Keratinocyte (primary cell): ENCODE measurements at regions not wholly inside any gene's neighbourhood (a gene's known extent, or its start where the extent isn't known, plus 50 kb on each side); places are given as distances from the start of the nearest gene placed in this dataset.

ENCODE experiments used
- DNase-seq: peaks from one replicate; pipeline ENCODE4 v3.0.0-alpha.2; 2011; ENCODE audit warnings: low read depth, missing footprints, low spot score
- FAIRE-seq: peaks from 2 replicates; lab custom pipeline; 2011; peaks lifted over from hg19 to GRCh38; lab: Jason Lieb, UNC
- H2AFZ ChIP-seq: 2 replicates; pipeline ENCODE4 v1.6.0; 2012; ENCODE audit warnings: low read length, control low read depth, inconsistent platforms; ENCODE audit not compliant: control insufficient read depth
- H3K27ac ChIP-seq: 2 replicates; pipeline ENCODE4 v1.5.1; 2011; ENCODE audit warnings: low read length; ENCODE audit not compliant: control insufficient read depth, insufficient read depth
- H3K27me3 ChIP-seq: 3 replicates; pipeline ENCODE4 v1.6.0; 2011; ENCODE audit warnings: low read length; ENCODE audit not compliant: control insufficient read depth, insufficient read depth; ENCODE audit errors: extremely low read depth
- H3K36me3 ChIP-seq, 2 experiments: 2 replicates in 1 of 2; 3 replicates in 1 of 2; pipeline ENCODE4 v1.5.1; 2011; ENCODE audit warnings: low read length in 2 of 2, mild to moderate bottlenecking in 1 of 2; ENCODE audit not compliant: control insufficient read depth in 2 of 2, insufficient read depth in 2 of 2; ENCODE audit errors: extremely low read depth in 1 of 2
- H3K4me1 ChIP-seq: 3 replicates; pipeline ENCODE4 v1.5.1; 2011; ENCODE audit warnings: low read length; ENCODE audit not compliant: control insufficient read depth, insufficient read depth; ENCODE audit errors: extremely low read depth
- H3K4me2 ChIP-seq: 3 replicates; pipeline ENCODE4 v1.6.0; 2011; ENCODE audit warnings: low read depth, low read length; ENCODE audit not compliant: control insufficient read depth, insufficient read depth; ENCODE audit errors: extremely low read depth
- H3K4me3 ChIP-seq, 3 experiments: fragments of 200-600 bp in 1 of 3; sonication (generic) in 1 of 3; 2 replicates in 2 of 3; 3 replicates in 1 of 3; pipeline ENCODE4 v1.5.1; 2011 to 2016; ENCODE audit warnings: low read length in 3 of 3, mild to moderate bottlenecking in 3 of 3, control low read depth in 2 of 3, inconsistent platforms in 1 of 3, low read depth in 1 of 3, mixed read lengths in 1 of 3, mixed run types in 1 of 3, moderate library complexity in 1 of 3; ENCODE audit not compliant: control insufficient read depth in 2 of 3, insufficient read depth in 2 of 3; ENCODE audit errors: extremely low read depth in 1 of 3
- H3K79me2 ChIP-seq: 2 replicates; pipeline ENCODE4 v1.6.0; 2012; ENCODE audit warnings: low read length; ENCODE audit not compliant: control insufficient read depth, insufficient read depth
- H3K9ac ChIP-seq: 3 replicates; pipeline ENCODE4 v1.6.0; 2011; ENCODE audit warnings: low read length; ENCODE audit not compliant: control insufficient read depth, insufficient read depth; ENCODE audit errors: extremely low read depth
- H3K9me1 ChIP-seq: 3 replicates; pipeline ENCODE4 v1.6.0; 2011; ENCODE audit warnings: low read length; ENCODE audit not compliant: control insufficient read depth, insufficient read depth; ENCODE audit errors: extremely low read depth
- H3K9me3 ChIP-seq: 2 replicates; pipeline ENCODE4 v1.5.1; 2012; ENCODE audit warnings: low read depth, low read length; ENCODE audit not compliant: control insufficient read depth
- H4K20me1 ChIP-seq: 3 replicates; pipeline ENCODE4 v1.6.0; 2011; ENCODE audit warnings: low read length; ENCODE audit not compliant: control insufficient read depth, insufficient read depth; ENCODE audit errors: extremely low read depth
- EZH2 ChIP-seq: IDR thresholded peaks from one replicate; pipeline ENCODE4 v1.6.1; 2012; ENCODE audit warnings: inconsistent platforms, mild to moderate bottlenecking, low read length, moderate library complexity
- dilution Hi-C: fragments of 300-500 bp; cut with MboI; formaldehyde crosslinking; loops from one replicate; pipeline ENCODE4 v1.7.0; 2020; ENCODE audit warnings: low sequenced_read_pairs; ENCODE audit not compliant: extremely low pct_ligation_motif_present
- TF ChIP-seq, protein P1 (sequence below), 3 experiments: IDR thresholded peaks in 1 of 3; conservative IDR thresholded peaks in 1 of 3; optimal IDR thresholded peaks in 1 of 3; 2 replicates in 2 of 3; 3 replicates in 1 of 3; pipeline versions ENCODE3 to v1.5.1; 2011; ENCODE audit warnings: low read length in 3 of 3, mild to moderate bottlenecking in 3 of 3, moderate library complexity in 2 of 3, control low read depth in 1 of 3, inconsistent platforms in 1 of 3; ENCODE audit not compliant: insufficient read depth in 2 of 3; ENCODE audit errors: extremely low read depth in 1 of 3

DNA sequence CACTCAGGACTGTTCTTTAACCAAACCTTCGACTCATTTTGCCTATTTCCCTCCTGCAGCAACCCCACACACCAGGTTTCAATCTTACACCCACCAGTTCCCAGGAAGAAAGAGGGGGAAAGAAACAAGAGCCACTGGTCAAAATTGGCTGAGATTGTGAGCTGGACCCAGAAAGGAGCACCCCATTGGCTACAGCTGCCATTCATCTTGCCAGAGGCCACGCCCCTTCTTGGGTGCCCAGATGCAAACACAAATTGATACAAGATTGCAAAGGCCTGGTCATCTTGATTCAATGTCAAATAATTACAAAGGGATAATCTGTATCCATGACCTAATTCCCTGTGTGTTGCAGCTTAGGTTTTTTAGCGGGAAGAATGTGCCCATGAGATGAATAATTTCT lies 258.4 kb downstream of the LIG4 start:
- dilution Hi-C loops, result no loop called here
- no peak for FAIRE-seq
- H3K4me2 ChIP-seq, result no peak overlapping the region

DNA sequence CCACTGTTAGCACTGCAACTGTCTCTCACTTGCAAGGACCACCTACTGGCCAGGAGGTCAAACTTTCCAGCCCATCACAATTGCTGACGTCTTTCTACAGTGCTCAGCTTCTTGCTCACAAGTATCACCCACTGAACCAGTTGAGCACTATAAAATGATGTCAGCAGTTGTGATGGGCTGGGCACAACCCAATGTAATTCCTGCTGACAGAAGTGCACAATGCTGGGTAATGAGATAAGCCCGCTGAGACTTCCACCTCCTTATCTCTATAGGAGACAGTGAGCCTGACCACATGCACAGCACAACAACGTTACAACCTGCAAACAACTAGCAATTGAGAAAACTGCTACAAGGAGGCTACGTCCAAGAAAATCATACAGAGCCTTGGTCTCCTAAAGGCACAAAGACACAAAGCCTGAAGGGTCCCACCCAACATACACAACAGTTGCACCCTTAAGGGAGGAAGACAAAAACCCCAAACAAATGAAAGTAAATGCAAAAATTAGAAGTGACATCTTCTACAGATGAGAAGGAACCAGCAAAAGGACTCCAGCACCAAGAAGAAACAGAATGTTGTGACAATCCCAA lies 273.2 kb downstream of the LIG4 start:
- no peak for DNase-seq
- H4K20me1 ChIP-seq, result no peaks in the 10 kb centered on the region
- H2AFZ ChIP-seq, result no peak overlapping the region
- H3K79me2 ChIP-seq, result no peaks in the 10 kb centered on the region
- dilution Hi-C loops, result no loop called here
- H3K4me2 ChIP-seq, result no peak overlapping the region
- no peaks in the 10 kb centered on the region for H3K4me1 ChIP-seq
- no peak for TF ChIP-seq EZH2
- TF ChIP-seq, protein P1, sequence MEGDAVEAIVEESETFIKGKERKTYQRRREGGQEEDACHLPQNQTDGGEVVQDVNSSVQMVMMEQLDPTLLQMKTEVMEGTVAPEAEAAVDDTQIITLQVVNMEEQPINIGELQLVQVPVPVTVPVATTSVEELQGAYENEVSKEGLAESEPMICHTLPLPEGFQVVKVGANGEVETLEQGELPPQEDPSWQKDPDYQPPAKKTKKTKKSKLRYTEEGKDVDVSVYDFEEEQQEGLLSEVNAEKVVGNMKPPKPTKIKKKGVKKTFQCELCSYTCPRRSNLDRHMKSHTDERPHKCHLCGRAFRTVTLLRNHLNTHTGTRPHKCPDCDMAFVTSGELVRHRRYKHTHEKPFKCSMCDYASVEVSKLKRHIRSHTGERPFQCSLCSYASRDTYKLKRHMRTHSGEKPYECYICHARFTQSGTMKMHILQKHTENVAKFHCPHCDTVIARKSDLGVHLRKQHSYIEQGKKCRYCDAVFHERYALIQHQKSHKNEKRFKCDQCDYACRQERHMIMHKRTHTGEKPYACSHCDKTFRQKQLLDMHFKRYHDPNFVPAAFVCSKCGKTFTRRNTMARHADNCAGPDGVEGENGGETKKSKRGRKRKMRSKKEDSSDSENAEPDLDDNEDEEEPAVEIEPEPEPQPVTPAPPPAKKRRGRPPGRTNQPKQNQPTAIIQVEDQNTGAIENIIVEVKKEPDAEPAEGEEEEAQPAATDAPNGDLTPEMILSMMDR (optimal IDR thresholded peaks at IDR 0.05 in 1 of 3, IDR thresholded peaks at IDR 0.05 in 1 of 3, conservative IDR thresholded peaks at IDR 0.05 in 1 of 3; ENCODE audit: extremely low read depth in 1 of 3, insufficient read depth in 2 of 3, low read length in 3 of 3), result no peak
- no peak overlapping the region for H3K9ac ChIP-seq
- no peaks in the 10 kb centered on the region for H3K36me3 ChIP-seq
- H3K4me3 ChIP-seq, result no peak overlapping the region
- peaks cover 5% of the 10 kb centered on the region for H3K9me3 ChIP-seq
- H3K27ac ChIP-seq, result no peak overlapping the region
- H3K27me3 ChIP-seq, result no peaks in the 10 kb centered on the region
- H3K9me1 ChIP-seq, result no peaks in the 10 kb centered on the region
- no peak for FAIRE-seq

More for the DNA sequence above, 258.4 kb downstream of the LIG4 start:
- Histone ChIP-seq H4K20me1 (no peaks in the 10 kb centered on the region), H3K27ac (no peak overlapping the region), H3K4me3 (no peak overlapping the region), H3K79me2 (no peaks in the 10 kb centered on the region), H2AFZ (no peak overlapping the region), H3K9me1 (no peaks in the 10 kb centered on the region), H3K4me1 (no peaks in the 10 kb centered on the region), H3K27me3 (no peaks in the 10 kb centered on the region), H3K36me3 (no peaks in the 10 kb centered on the region), H3K9me3 (no peaks in the 10 kb centered on the region), H3K9ac (no peak overlapping the region)
- DNase-seq, result no peak
- no peak for TF ChIP-seq EZH2
- TF ChIP-seq, protein P1 (optimal IDR thresholded peaks at IDR 0.05 in 1 of 3, IDR thresholded peaks at IDR 0.05 in 1 of 3, conservative IDR thresholded peaks at IDR 0.05 in 1 of 3; ENCODE audit: extremely low read depth in 1 of 3, insufficient read depth in 2 of 3, low read length in 3 of 3), result no peak
